Neural progenitor cell (in vitro differentiated cells): ENCODE measurements at regions not wholly inside any gene's neighbourhood (a gene's known extent, or its start where the extent isn't known, plus 50 kb on each side); places are given as distances from the start of the nearest gene placed in this dataset.

Experiments used
- DNase-seq: peaks from one replicate; pipeline ENCODE4 v3.0.0-alpha.2; 2016; ENCODE audit warnings: low spot score
- H2AFZ ChIP-seq: fragments of 200-600 bp; sonication (generic); replicated peaks from 2 replicates; pipeline ENCODE4 v1.6.1; 2016; ENCODE audit warnings: antibody characterized with exemption
- H3F3A ChIP-seq: fragments of 200-600 bp; sonication (generic); 2 replicates; pipeline ENCODE4 v1.6.1; 2016; ENCODE audit warnings: antibody characterized with exemption, low read depth
- H3K27ac ChIP-seq: fragments of 200-600 bp; sonication (generic); 2 replicates; pipeline ENCODE4 v1.5.1; 2016; ENCODE audit warnings: mild to moderate bottlenecking
- H3K27me3 ChIP-seq: fragments of 200-600 bp; sonication (generic); 2 replicates; pipeline ENCODE4 v1.6.1; 2016; ENCODE audit warnings: mild to moderate bottlenecking, moderate library complexity
- H3K36me3 ChIP-seq: fragments of 200-600 bp; sonication (generic); 2 replicates; pipeline ENCODE4 v1.5.1; 2016
- H3K4me1 ChIP-seq: fragments of 200-600 bp; sonication (generic); 2 replicates; pipeline ENCODE4 v1.6.1; 2016; ENCODE audit warnings: mixed run types
- H3K4me2 ChIP-seq: fragments of 200-600 bp; sonication (generic); 2 replicates; pipeline ENCODE4 v1.6.1; 2016
- H3K4me3 ChIP-seq: fragments of 200-600 bp; sonication (generic); 2 replicates; pipeline ENCODE4 v1.5.1; 2016
- H3K79me2 ChIP-seq: fragments of 200-600 bp; sonication (generic); 2 replicates; pipeline ENCODE4 v1.6.1; 2016; ENCODE audit warnings: low read depth
- H3K9ac ChIP-seq: fragments of 200-600 bp; sonication (generic); 2 replicates; pipeline ENCODE4 v1.6.1; 2016
- H3K9me3 ChIP-seq: fragments of 200-600 bp; sonication (generic); 2 replicates; pipeline ENCODE4 v1.5.1; 2016; ENCODE audit warnings: low read depth
- H4K20me1 ChIP-seq: fragments of 200-600 bp; sonication (generic); 2 replicates; pipeline ENCODE4 v1.6.1; 2016; ENCODE audit warnings: low read depth
- H3K27ac Mint-ChIP-seq: 3 replicates; pipeline ENCODE4 v1.8.0; 2021; ENCODE audit warnings: mixed read lengths
- H3K27me3 Mint-ChIP-seq: 2 replicates; pipeline ENCODE4 v1.8.0; 2022; ENCODE audit warnings: low read depth, mild to moderate bottlenecking, inconsistent platforms, moderate library complexity, mixed read lengths; ENCODE audit not compliant: insufficient read depth
- H3K36me3 Mint-ChIP-seq: 3 replicates; pipeline ENCODE4 v1.8.0; 2021; ENCODE audit warnings: mixed read lengths
- H3K4me1 Mint-ChIP-seq: 3 replicates; pipeline ENCODE4 v1.8.0; 2021; ENCODE audit warnings: mixed read lengths
- H3K4me3 Mint-ChIP-seq: 3 replicates; pipeline ENCODE4 v1.8.0; 2021; ENCODE audit warnings: mild to moderate bottlenecking, moderate library complexity, mixed read lengths
- H3K9me3 Mint-ChIP-seq: 3 replicates; pipeline ENCODE4 v1.8.0; 2020; ENCODE audit warnings: mixed read lengths
- EZH2 ChIP-seq: fragments of 200-600 bp; sonication (generic); IDR thresholded peaks from 2 replicates; pipeline ENCODE4 v1.6.1; 2017; ENCODE audit warnings: antibody characterized with exemption, mild to moderate bottlenecking, moderate library complexity
- EZH2phosphoT487 ChIP-seq: fragments of 200-600 bp; sonication (generic); IDR thresholded peaks from 2 replicates; pipeline ENCODE4 v1.6.1; 2017; ENCODE audit warnings: antibody characterized with exemption
- TF ChIP-seq, protein P1 (sequence below): fragments of 200-600 bp; sonication (generic); IDR thresholded peaks from 2 replicates; pipeline ENCODE4 v1.5.1; 2017; ENCODE audit warnings: antibody characterized with exemption, mild to moderate bottlenecking

DNA sequence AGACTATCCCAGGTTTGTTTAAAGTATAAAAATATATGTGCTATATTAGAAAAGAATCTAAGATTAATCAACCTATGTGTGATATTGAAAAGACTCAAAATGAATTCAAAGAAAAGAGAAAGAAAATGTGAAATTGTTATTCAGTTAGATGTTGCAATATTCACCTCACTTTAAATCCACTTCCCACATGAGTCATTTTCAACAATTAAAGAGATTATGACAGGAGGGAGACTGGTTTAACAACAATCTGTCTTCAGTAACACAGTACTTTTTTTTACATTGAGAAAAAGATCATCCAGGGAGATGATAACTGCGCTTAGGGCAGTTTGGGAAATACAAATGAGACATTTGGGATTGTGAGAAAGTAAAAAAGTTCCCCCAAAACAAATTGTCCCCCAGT lies 1246.2 kb downstream of the SLITRK1 start:
- no peak overlapping the region for H3K4me2 ChIP-seq
- H2AFZ ChIP-seq: no peak overlapping the region
- no peak overlapping the region for H3K27ac ChIP-seq
- H3K9ac ChIP-seq: no peak overlapping the region
- no peaks in the 10 kb centered on the region for H4K20me1 ChIP-seq
- Mint-ChIP-seq H3K36me3 (no peaks in the 10 kb centered on the region), H3K27me3 (no peaks in the 10 kb centered on the region), H3K4me3 (no peak overlapping the region), H3K27ac (no peak overlapping the region), H3K9me3 (no peaks in the 10 kb centered on the region), H3K4me1 (no peaks in the 10 kb centered on the region)
- no peaks in the 10 kb centered on the region for H3K36me3 ChIP-seq
- DNase-seq: no peak
- H3K4me3 ChIP-seq: no peak overlapping the region
- no peaks in the 10 kb centered on the region for H3F3A ChIP-seq
- no peaks in the 10 kb centered on the region for H3K4me1 ChIP-seq
- no peaks in the 10 kb centered on the region for H3K9me3 ChIP-seq
- no peaks in the 10 kb centered on the region for H3K79me2 ChIP-seq
- H3K27me3 ChIP-seq: no peaks in the 10 kb centered on the region
- TF ChIP-seq, protein P1, sequence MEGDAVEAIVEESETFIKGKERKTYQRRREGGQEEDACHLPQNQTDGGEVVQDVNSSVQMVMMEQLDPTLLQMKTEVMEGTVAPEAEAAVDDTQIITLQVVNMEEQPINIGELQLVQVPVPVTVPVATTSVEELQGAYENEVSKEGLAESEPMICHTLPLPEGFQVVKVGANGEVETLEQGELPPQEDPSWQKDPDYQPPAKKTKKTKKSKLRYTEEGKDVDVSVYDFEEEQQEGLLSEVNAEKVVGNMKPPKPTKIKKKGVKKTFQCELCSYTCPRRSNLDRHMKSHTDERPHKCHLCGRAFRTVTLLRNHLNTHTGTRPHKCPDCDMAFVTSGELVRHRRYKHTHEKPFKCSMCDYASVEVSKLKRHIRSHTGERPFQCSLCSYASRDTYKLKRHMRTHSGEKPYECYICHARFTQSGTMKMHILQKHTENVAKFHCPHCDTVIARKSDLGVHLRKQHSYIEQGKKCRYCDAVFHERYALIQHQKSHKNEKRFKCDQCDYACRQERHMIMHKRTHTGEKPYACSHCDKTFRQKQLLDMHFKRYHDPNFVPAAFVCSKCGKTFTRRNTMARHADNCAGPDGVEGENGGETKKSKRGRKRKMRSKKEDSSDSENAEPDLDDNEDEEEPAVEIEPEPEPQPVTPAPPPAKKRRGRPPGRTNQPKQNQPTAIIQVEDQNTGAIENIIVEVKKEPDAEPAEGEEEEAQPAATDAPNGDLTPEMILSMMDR: no peak
- no peak for TF ChIP-seq EZH2
- TF ChIP-seq EZH2phosphoT487: no peak

- H3K27me3 Mint-ChIP-seq: no peaks in the 10 kb centered on the region
- H3K36me3 Mint-ChIP-seq: no peaks in the 10 kb centered on the region
- no peaks in the 10 kb centered on the region for H3K4me1 Mint-ChIP-seq
These were observed 1247.3 kb downstream of the SLITRK1 start for GRCh38 chr13:82634946-82635345.

DNA sequence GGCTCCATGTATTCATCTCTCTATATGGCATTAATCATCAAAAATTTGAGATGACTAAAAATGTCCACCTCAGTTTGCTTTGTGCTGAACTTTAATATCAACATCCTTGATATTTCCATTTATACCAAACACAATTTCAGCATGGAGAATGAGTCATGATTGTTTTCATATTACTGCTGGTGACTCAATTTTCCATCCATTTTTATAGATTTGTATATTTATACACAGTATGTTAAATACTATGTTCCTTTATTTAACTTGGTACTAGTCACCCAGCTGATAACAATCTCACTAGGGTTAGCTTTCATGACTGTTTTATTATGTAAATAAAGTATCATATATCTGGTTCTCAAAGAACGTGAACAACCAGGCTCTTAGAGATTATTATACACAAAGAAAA lies 1255.1 kb downstream of the SLITRK1 start:
- Histone ChIP-seq H3K4me3 (no peak overlapping the region), H3K4me1 (no peaks in the 10 kb centered on the region), H3K79me2 (no peaks in the 10 kb centered on the region), H3K9me3 (no peaks in the 10 kb centered on the region), H3K36me3 (no peaks in the 10 kb centered on the region), H3K27ac (no peak overlapping the region), H2AFZ (no peak overlapping the region), H3F3A (peaks cover 11% of the 10 kb centered on the region), H3K27me3 (no peaks in the 10 kb centered on the region), H3K9ac (no peak overlapping the region), H4K20me1 (no peaks in the 10 kb centered on the region), H3K4me2 (no peak overlapping the region)
- H3K27me3 Mint-ChIP-seq: no peaks in the 10 kb centered on the region
- no peak overlapping the region for H3K4me3 Mint-ChIP-seq
- no peaks in the 10 kb centered on the region for H3K9me3 Mint-ChIP-seq
- no peaks in the 10 kb centered on the region for H3K36me3 Mint-ChIP-seq
- H3K4me1 Mint-ChIP-seq: peaks cover 3% of the 10 kb centered on the region
- DNase-seq: no peak
- no peak for TF ChIP-seq EZH2
- TF ChIP-seq, protein P1: no peak
- no peak for TF ChIP-seq EZH2phosphoT487
- no peak overlapping the region for H3K27ac Mint-ChIP-seq

More at GRCh38 chr13:82634946-82635345, 1247.3 kb downstream of the SLITRK1 start:
- Histone ChIP-seq H3K79me2 (no peaks in the 10 kb centered on the region), H2AFZ (no peak overlapping the region), H3F3A (no peaks in the 10 kb centered on the region), H4K20me1 (no peaks in the 10 kb centered on the region), H3K4me2 (no peak overlapping the region), H3K27ac (no peak overlapping the region), H3K27me3 (no peaks in the 10 kb centered on the region), H3K9ac (no peak overlapping the region), H3K4me3 (no peak overlapping the region), H3K4me1 (no peaks in the 10 kb centered on the region), H3K36me3 (no peaks in the 10 kb centered on the region), H3K9me3 (no peaks in the 10 kb centered on the region)
- TF ChIP-seq EZH2phosphoT487 (no peak), EZH2 (no peak)
- TF ChIP-seq, protein P1: no peak
- Mint-ChIP-seq H3K4me3 (no peak overlapping the region), H3K9me3 (no peaks in the 10 kb centered on the region), H3K27ac (no peak overlapping the region)
- DNase-seq: no peak
